Testis (tissue), 2 donors: ENCODE measurements at regions not wholly inside any gene's neighbourhood (a gene's known extent, or its start where the extent isn't known, plus 50 kb on each side); places are given as distances from the start of the nearest gene placed in this dataset.

Experiments used
- CTCF ChIP-seq, 3 experiments: fragments of 450-650 bp in 2 of 3; fragments of 200-600 bp in 1 of 3; sonication (generic) in 1 of 3; IDR thresholded peaks; one replicate each; pipeline ENCODE4 v1.5.1; 2016 to 2019; ENCODE audit warnings: antibody characterized with exemption in 3 of 3, mild to moderate bottlenecking in 2 of 3, moderate library complexity in 1 of 3
- POLR2A ChIP-seq: fragments of 450-650 bp; IDR thresholded peaks from one replicate; pipeline ENCODE4 v1.6.1; 2017; ENCODE audit warnings: antibody characterized with exemption, mild to moderate bottlenecking, moderate library complexity

- TF ChIP-seq CTCF (IDR thresholded peaks at IDR 0.05) (no peak), POLR2A (no peak)
Observed at GRCh38 chr18:27662537-27662936, 477.4 kb upstream of the CHST9 start.
